Naive thymus-derived CD4-positive, alpha-beta T cell (primary cell): ENCODE measurements at regions not wholly inside any gene's neighbourhood (a gene's known extent, or its start where the extent isn't known, plus 50 kb on each side); places are given as distances from the start of the nearest gene placed in this dataset.

Experiments used
- ATAC-seq: fragments of 150-1000 bp; cut with Tn5 transposase; 2 replicates; pipeline ENCODE4 v1.10.0; 2021; ENCODE audit warnings: mild to moderate bottlenecking, moderate library complexity
- CTCF ChIA-PET: fragments of 350-600 bp; sonication (Branson Sonifier 250); formaldehyde crosslinking; loops from one replicate; lab custom pipeline; 2021; ENCODE audit warnings: antibody characterized with exemption; lab: Charles Lee
- POLR2A ChIA-PET: fragments of 350-600 bp; sonication (Branson Sonifier 250); formaldehyde crosslinking; loops from one replicate; lab custom pipeline; 2021; ENCODE audit warnings: antibody characterized with exemption, inconsistent platforms; lab: Charles Lee
- DNase-seq, 9 donors: peaks; one replicate each; pipeline versions ENCODE4 v3.0.0 to v3.0.0-alpha.2; 2020 to 2022; ENCODE audit warnings: mixed read lengths in 1 of 9
- H3K27ac ChIP-seq: one replicate; pipeline ENCODE4 v1.7.0; 2013; ENCODE audit warnings: mild to moderate bottlenecking, low read depth, low read length, moderate library complexity
- H3K27me3 ChIP-seq, 2 donors: one replicate each; pipeline ENCODE4 v1.7.0; 2013; ENCODE audit warnings: low read length in 2 of 2, mild to moderate bottlenecking in 2 of 2, moderate library complexity in 2 of 2; ENCODE audit not compliant: control insufficient read depth in 2 of 2, insufficient read depth in 2 of 2
- H3K36me3 ChIP-seq, 3 experiments: 1 replicate in 2 of 3; 2 replicates in 1 of 3; pipeline ENCODE4 v1.7.0; 2013; ENCODE audit warnings: low read length in 3 of 3, mild to moderate bottlenecking in 3 of 3, moderate library complexity in 1 of 3; ENCODE audit not compliant: insufficient read depth in 3 of 3, control insufficient read depth in 2 of 3
- H3K4me1 ChIP-seq, 2 donors: one replicate each; pipeline ENCODE4 v1.7.0; 2013; ENCODE audit warnings: low read length in 2 of 2, mild to moderate bottlenecking in 2 of 2, moderate library complexity in 1 of 2; ENCODE audit not compliant: control insufficient read depth in 2 of 2, insufficient read depth in 2 of 2
- H3K4me3 ChIP-seq: 2 replicates; pipeline ENCODE4 v1.7.0; 2013; ENCODE audit warnings: mild to moderate bottlenecking, low read length
- H3K9me3 ChIP-seq, 3 experiments: 1 replicate in 2 of 3; 2 replicates in 1 of 3; pipeline ENCODE4 v1.7.0; 2013; ENCODE audit warnings: low read length in 3 of 3; ENCODE audit not compliant: control insufficient read depth in 2 of 3
- H3K27ac Mint-ChIP-seq, 9 donors: one replicate each; pipeline ENCODE4 v1.8.0; 2020 to 2022; ENCODE audit warnings: mixed read lengths in 9 of 9, mild to moderate bottlenecking in 8 of 9, moderate library complexity in 5 of 9, inconsistent platforms in 2 of 9
- H3K27me3 Mint-ChIP-seq, 5 donors: one replicate each; pipeline ENCODE4 v1.8.0; 2021 to 2022; ENCODE audit warnings: mixed read lengths in 5 of 5, mild to moderate bottlenecking in 1 of 5
- H3K36me3 Mint-ChIP-seq, 5 donors: one replicate each; pipeline ENCODE4 v1.8.0; 2020 to 2022; ENCODE audit warnings: mixed read lengths in 5 of 5, mild to moderate bottlenecking in 3 of 5, inconsistent platforms in 1 of 5
- H3K4me1 Mint-ChIP-seq, 7 donors: one replicate each; pipeline ENCODE4 v1.8.0; 2020 to 2022; ENCODE audit warnings: mixed read lengths in 7 of 7, mild to moderate bottlenecking in 3 of 7, inconsistent platforms in 1 of 7
- H3K4me3 Mint-ChIP-seq, 10 donors: one replicate each; pipeline ENCODE4 v1.8.0; 2020 to 2022; ENCODE audit warnings: mild to moderate bottlenecking in 10 of 10, mixed read lengths in 10 of 10, moderate library complexity in 6 of 10, inconsistent platforms in 2 of 10
- H3K9me3 Mint-ChIP-seq, 11 donors: one replicate each; pipeline ENCODE4 v1.8.0; 2020 to 2022; ENCODE audit warnings: mixed read lengths in 11 of 11, mild to moderate bottlenecking in 4 of 11, inconsistent platforms in 1 of 11, moderate library complexity in 1 of 11
- intact Hi-C, 2 donors: fragments of 100-400 bp; cut with micrococcal nuclease; formaldehyde crosslinking; loops; one replicate each; pipeline ENCODE4 v1.15.1; 2023

GRCh38 chr12:4206470-4206869 lies 67.1 kb upstream of the CCND2 start:
- ChIA-PET CTCF (no interaction called here), POLR2A (no interaction called here)
- Histone ChIP-seq H3K27me3 (no peaks in the 10 kb centered on the region), H3K9me3 (no peaks in the 10 kb centered on the region), H3K4me3 (no peak overlapping the region), H3K27ac (no peak overlapping the region), H3K36me3 (no peaks in the 10 kb centered on the region), H3K4me1 (no peaks in the 10 kb centered on the region)
- Mint-ChIP-seq H3K9me3 (peaks cover 0 to 1% (median 0%) of the 10 kb centered on the region in 11 donors), H3K36me3 (no peaks in the 10 kb centered on the region), H3K27ac (no peak overlapping the region), H3K27me3 (peaks cover 0 to 14% (median 0%) of the 10 kb centered on the region in 5 donors), H3K4me3 (no peak overlapping the region), H3K4me1 (peaks cover 0 to 14% (median 0%) of the 10 kb centered on the region in 7 donors)
- no peak for DNase-seq
- intact Hi-C loops, result no loop called here
- ATAC-seq, result peak; percentile 36

- peaks cover 0 to 17% (median 0%) of the 10 kb centered on the region in 7 donors for H3K4me1 Mint-ChIP-seq
- Histone ChIP-seq H3K27me3 (no peaks in the 10 kb centered on the region), H3K9me3 (no peaks in the 10 kb centered on the region), H3K36me3 (no peaks in the 10 kb centered on the region), H3K27ac (no peak overlapping the region), H3K4me3 (no peak overlapping the region), H3K4me1 (no peaks in the 10 kb centered on the region)
- DNase-seq, result no peak
- intact Hi-C loops, result no loop called here
- POLR2A ChIA-PET, result no interaction called here
- no peaks in the 10 kb centered on the region for H3K9me3 Mint-ChIP-seq
- H3K36me3 Mint-ChIP-seq, result no peaks in the 10 kb centered on the region
- ATAC-seq, result no peak
- H3K27me3 Mint-ChIP-seq, result peaks cover 0 to 13% (median 0%) of the 10 kb centered on the region in 5 donors
- no peak overlapping the region for H3K4me3 Mint-ChIP-seq
- no peak overlapping the region for H3K27ac Mint-ChIP-seq
- CTCF ChIA-PET, result no interaction called here
Measured at GRCh38 chr12:4203772-4204376, 69.7 kb upstream of the CCND2 start.

GRCh38 chr12:4202918-4203317 lies 70.6 kb upstream of the CCND2 start:
- Histone ChIP-seq H3K27ac (no peak overlapping the region), H3K4me3 (no peak overlapping the region), H3K36me3 (no peaks in the 10 kb centered on the region), H3K4me1 (no peaks in the 10 kb centered on the region), H3K27me3 (no peaks in the 10 kb centered on the region), H3K9me3 (no peaks in the 10 kb centered on the region)
- ChIA-PET CTCF (no interaction called here), POLR2A (no interaction called here)
- Mint-ChIP-seq H3K4me3 (no peak overlapping the region), H3K27ac (no peak overlapping the region), H3K27me3 (peaks cover 0 to 13% (median 0%) of the 10 kb centered on the region in 5 donors), H3K4me1 (peaks cover 0 to 20% (median 0%) of the 10 kb centered on the region in 7 donors), H3K36me3 (no peaks in the 10 kb centered on the region), H3K9me3 (no peaks in the 10 kb centered on the region)
- intact Hi-C loops, result no loop called here
- ATAC-seq (no peak), DNase-seq (no peak)

GRCh38 chr12:4202487-4202886 lies 71.1 kb upstream of the CCND2 start:
- Histone ChIP-seq H3K27me3 (no peaks in the 10 kb centered on the region), H3K4me3 (no peak overlapping the region), H3K27ac (no peak overlapping the region), H3K36me3 (no peaks in the 10 kb centered on the region), H3K9me3 (no peaks in the 10 kb centered on the region), H3K4me1 (no peaks in the 10 kb centered on the region)
- peaks cover 0 to 13% (median 0%) of the 10 kb centered on the region in 5 donors for H3K27me3 Mint-ChIP-seq
- DNase-seq (no peak), ATAC-seq (no peak)
- H3K36me3 Mint-ChIP-seq, result no peaks in the 10 kb centered on the region
- ChIA-PET POLR2A (no interaction called here), CTCF (no interaction called here)
- H3K9me3 Mint-ChIP-seq, result no peaks in the 10 kb centered on the region
- no peak overlapping the region for H3K4me3 Mint-ChIP-seq
- intact Hi-C loops, result no loop called here
- H3K27ac Mint-ChIP-seq, result peak overlapping the region in 1 of 9 donors; percentile 28
- H3K4me1 Mint-ChIP-seq, result peaks cover 0 to 23% (median 0%) of the 10 kb centered on the region in 7 donors

- peaks cover 0 to 23% (median 0%) of the 10 kb centered on the region in 7 donors for H3K4me1 Mint-ChIP-seq
- ChIA-PET CTCF (interaction anchor here (0.6 kb wide), 1 partner anchor 323 kb away, joined by 3 read pairs; no protein-coding TSS in a partner anchor), POLR2A (no interaction called here)
- no peak overlapping the region for H3K27ac Mint-ChIP-seq
- Histone ChIP-seq H3K27me3 (no peaks in the 10 kb centered on the region), H3K4me3 (no peak overlapping the region), H3K36me3 (no peaks in the 10 kb centered on the region), H3K4me1 (no peaks in the 10 kb centered on the region), H3K27ac (no peak overlapping the region), H3K9me3 (no peaks in the 10 kb centered on the region)
- no peaks in the 10 kb centered on the region for H3K36me3 Mint-ChIP-seq
- ATAC-seq, result peak; percentile 44
- peaks cover 0 to 13% (median 0%) of the 10 kb centered on the region in 5 donors for H3K27me3 Mint-ChIP-seq
- no peaks in the 10 kb centered on the region for H3K9me3 Mint-ChIP-seq
- DNase-seq, result no peak
- no peak overlapping the region for H3K4me3 Mint-ChIP-seq
- intact Hi-C loops, result no loop called here
Measured at GRCh38 chr12:4201333-4202100, 72.0 kb upstream of the CCND2 start.

GRCh38 chr12:4197922-4198763 lies 75.4 kb upstream of the CCND2 start:
- H3K36me3 ChIP-seq, result no peaks in the 10 kb centered on the region
- H3K4me3 ChIP-seq, result no peak overlapping the region
- intact Hi-C loops, result no loop called here
- peaks cover 0 to 18% (median 0%) of the 10 kb centered on the region in 7 donors for H3K4me1 Mint-ChIP-seq
- CTCF ChIA-PET, result interaction anchor here (0.7 to 0.8 kb wide), 2 partner anchors 33 to 53 kb away, joined by 3 to 5 read pairs; no protein-coding TSS in a partner anchor
- no peaks in the 10 kb centered on the region for H3K9me3 Mint-ChIP-seq
- H3K27ac ChIP-seq, result no peak overlapping the region
- POLR2A ChIA-PET, result interaction anchor here (0.6 to 1.0 kb wide), 2 partner anchors 25 to 78 kb away, joined by 3 read pairs; no protein-coding TSS in a partner anchor
- H3K27me3 ChIP-seq, result no peaks in the 10 kb centered on the region
- H3K27me3 Mint-ChIP-seq, result peaks cover 0 to 6% (median 0%) of the 10 kb centered on the region in 5 donors
- no peak overlapping the region for H3K4me3 Mint-ChIP-seq
- ATAC-seq, result no peak
- no peak for DNase-seq
- peak overlapping the region in 1 of 9 donors; percentile 43 for H3K27ac Mint-ChIP-seq
- no peaks in the 10 kb centered on the region for H3K9me3 ChIP-seq
- H3K4me1 ChIP-seq, result no peaks in the 10 kb centered on the region
- no peaks in the 10 kb centered on the region for H3K36me3 Mint-ChIP-seq
